ENCODE measurements at regions not wholly inside any gene's neighbourhood (a gene's known extent, or its start where the extent isn't known, plus 50 kb on each side); places are given as distances from the start of the nearest gene placed in this dataset.

DNA sequence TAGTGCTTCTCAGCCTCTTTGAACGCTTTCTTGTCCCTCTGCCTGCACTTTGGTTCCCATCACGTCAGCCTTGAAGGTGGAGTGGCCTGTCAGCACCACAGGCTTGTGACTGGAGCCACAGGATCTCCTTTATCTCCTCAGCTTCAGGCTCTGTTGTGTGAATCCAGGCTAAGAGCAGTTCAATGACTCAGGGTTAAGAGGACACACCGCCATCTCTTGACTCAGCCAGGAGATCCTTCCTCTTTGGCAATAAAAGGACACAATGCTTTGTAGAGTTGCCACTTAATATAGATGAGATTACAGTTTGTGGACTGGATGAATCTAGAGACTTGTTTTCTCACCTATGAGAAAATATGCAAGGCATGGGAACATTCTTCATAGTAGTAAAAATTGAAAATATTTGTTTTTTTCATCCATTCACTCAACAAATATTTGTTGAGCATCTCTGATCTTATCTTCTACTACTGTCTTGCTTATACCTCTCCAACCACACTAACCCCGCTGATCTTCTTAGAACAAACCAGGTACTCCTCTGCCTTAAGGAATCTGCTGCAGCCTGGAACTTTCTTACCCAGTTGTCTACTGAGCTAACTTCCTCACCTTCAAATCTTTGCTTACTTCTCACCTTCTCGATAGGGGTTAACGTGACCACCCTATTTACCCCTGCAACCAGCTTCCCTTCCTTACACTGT, 62.3 kb downstream of the UCHL1 start:
- no peak for DNase-seq (ENCODE audit: low read depth in 3 of 3, low spot score in 2 of 3)

DNA sequence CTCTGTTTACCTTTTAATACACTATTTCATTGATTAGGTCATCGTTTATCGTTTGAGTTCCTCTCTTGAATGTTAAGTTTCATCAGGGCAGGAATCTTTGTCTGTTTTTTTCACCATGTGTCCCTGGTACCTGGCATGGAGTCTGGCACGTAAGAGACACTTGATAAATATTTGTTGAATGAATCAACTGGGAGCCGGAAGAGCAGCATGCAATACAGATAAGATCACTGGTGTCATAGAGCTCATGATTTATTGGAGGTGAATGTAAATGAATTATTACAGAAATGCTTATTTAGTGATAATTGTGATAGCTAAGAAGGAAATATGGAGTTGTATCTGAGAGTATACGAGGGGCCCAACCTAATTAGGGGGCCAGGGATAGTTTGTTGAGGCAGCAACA, 62.8 kb downstream of the UCHL1 start:
- no peak for DNase-seq (ENCODE audit: low read depth in 3 of 3, low spot score in 2 of 3)

DNA sequence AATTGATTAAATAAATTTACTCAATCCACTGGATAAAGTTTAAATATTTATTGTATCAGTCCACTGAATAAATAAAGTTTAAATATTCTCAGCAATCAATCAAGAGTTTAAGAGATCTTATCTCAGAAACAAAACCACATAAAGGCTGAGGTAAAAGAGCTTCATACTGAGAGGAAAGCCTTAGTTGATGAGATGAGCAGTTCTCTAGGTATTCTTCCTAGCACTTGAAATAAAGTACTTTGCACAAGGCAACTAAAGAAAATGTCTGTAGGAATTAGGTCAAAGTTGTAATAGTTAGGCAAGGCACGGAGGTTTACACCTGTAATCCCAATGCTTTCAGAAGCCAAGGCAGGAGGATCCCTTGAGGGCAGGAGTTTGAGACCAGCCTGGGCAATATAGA, 63.5 kb downstream of the UCHL1 start:
- no peak for DNase-seq (ENCODE audit: low read depth in 3 of 3, low spot score in 2 of 3)

DNA sequence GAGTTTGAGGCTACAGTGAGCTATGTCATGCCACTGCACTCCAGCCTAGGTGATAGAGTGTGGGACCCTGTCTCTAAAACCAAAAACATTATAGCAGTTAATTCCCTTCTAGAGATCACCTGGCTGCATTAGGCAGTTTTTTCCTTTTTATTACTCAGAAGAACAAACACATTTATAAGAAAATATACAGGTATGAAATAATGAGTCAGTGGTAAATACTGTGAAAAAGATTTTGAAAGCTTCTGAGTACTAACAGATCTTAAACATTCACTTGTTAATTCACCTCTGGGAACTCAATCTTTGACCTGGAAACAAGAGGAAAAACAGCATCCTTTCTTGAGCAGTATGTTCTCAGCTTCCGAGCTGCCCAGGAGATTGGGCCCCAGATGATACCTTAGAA, 64.1 kb downstream of the UCHL1 start:
- no peak for DNase-seq (ENCODE audit: low read depth in 3 of 3, low spot score in 2 of 3)

DNA sequence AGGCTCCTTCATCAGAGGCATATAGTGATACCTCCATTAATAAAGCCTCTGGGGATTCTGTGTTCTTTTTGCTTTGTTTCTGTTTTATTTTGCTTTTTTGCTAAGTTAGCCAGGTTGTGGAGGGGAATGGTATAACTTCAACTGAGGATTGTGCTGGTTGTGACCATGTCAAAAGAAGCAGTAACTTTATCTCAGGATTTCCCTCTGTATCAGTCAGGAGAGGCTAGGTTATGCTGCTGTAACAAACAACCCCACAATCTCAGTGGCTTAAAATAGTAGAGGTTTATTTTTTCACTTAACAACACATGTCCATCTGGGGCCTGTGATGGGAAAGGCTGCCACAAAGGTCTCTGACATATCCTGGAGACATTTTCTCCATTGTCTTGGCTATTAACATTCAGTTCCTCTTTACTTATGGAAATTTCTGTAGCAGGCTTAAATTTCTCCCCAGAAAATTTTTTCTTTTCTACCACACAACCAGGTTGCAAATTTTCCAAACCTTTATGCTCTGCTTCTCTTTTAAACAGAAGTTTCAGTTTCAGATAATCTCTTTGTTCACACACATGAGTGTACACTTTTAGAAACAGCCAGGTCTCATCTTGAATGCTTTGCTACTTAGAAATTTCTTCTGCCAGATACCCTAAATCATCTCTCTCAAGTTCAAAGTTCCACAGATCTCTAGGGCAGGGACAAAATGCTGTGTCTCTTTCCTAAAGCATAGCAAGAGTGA, 64.7 kb downstream of the UCHL1 start:
- no peak for DNase-seq (ENCODE audit: low read depth in 3 of 3, low spot score in 2 of 3)

DNA sequence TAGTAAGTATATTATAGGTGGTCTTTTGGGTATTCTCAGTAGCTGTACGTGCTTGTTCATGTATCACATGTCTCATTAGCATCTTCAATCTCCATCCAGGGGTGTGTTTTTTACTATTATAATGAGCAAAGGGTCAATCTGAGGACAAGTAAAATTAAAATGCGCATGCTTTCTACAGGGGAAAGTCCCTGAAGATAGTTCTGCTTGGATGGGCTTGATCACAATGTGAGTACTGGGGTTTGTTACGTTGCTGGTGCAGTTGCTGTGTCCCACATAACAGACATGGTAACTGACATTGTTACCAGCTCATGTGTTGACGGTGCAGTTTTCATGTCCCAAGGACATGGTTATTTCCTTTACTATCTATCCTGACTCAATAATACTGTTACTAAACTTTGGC, 65.9 kb downstream of the UCHL1 start:
- DNase-seq (ENCODE audit: low read depth in 3 of 3, low spot score in 2 of 3): no peak

DNA sequence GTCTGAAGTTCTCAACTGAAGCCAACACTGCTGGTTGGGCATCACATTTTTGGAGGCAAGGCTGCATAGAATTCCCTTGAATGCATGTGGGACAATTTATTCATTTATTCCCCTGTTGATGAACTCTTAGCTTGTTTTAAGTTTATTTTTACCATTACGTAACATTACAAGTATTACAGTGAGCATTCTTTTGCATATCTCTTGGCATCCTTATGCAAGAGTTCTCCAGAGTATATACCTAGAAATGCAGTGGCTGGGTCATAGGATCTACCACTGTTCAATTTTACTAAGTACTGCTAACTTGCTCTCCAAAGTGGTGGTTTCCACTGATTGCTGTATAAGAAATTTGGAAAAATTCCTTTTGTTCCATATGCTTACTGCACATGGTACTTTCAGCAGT, 66.5 kb downstream of the UCHL1 start:
- no peak for DNase-seq (ENCODE audit: low read depth in 3 of 3, low spot score in 2 of 3)

DNA sequence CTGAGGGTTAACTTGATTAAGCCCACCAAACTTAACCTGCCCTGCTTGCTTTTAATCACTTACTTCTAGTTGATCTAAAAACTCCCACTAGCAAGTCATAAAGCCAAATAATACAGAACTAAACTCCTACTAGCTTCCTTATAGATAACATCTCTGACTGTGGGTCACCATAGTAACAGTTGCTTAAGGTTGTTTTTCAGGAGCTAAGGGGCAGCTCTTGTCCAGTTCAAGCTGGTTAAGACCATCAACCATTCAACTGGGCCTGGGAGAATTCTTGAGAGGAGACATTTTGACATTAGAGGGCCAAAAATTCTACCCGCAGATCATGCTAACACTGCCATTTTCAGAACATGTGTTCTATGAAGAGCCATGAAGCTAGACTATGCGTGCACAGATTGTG, 67.0 kb downstream of the UCHL1 start:
- no peak for DNase-seq (ENCODE audit: low read depth in 3 of 3, low spot score in 2 of 3)

DNA sequence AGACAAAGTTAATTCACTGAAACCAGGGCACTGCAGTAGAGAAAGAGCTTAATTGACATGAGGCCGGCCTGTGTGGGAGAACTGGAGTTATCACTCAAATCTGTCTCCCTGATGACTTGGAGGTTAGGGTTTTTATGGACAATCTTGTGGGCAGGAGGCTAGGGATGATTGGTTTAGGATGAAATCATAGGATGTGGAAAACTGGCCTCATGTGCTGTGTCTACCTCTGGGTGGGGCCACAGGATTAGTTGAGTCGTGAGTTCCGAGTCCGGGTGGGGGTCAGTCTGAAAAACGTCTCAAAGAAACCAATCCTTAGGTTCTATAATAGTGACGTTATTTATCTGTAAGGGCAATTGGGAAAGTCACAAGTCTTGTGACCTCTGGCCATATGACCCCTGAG, 68.1 kb downstream of the UCHL1 start:
- no peak for DNase-seq (ENCODE audit: low read depth in 3 of 3, low spot score in 2 of 3)

DNA sequence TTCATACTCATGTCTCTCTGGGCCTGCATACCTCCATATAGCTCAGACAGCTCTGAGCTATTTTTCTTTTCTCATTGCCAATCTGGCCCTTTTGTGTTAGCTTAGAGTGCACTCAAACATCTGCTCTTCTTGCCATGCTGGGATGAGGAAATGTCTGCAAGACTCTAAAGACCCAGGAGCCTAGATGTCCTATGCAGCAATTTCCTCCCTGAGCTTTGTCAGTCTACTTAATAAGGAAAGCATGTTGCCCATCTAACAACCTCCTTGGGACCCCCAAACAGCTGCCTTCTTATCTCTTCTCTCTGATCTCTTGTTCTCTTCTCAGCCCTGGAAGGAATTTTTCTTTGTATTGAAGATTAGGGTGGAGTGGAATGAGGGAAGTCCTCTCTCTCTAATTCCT, 69.2 kb downstream of the UCHL1 start:
- no peak for DNase-seq (ENCODE audit: low read depth in 3 of 3, low spot score in 2 of 3)

DNA sequence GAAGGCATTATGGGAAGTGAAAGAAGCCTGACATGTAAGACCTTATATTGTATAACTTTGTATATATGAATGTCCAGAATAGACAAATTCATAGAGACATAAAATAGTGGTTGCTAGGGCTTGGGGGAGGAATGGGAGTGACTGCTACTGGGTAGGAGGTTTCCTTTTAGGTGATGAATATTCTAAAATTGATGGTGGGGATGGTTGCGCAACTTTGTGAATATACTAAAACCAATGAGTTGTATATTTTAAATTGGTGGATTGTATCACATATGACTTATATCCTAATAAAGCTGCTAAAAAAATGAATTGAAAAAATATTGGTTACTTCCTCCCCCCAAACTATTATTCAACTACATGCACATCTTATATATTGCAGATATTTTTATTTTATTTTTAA, 70.0 kb downstream of the UCHL1 start:
- no peak for DNase-seq (ENCODE audit: low read depth in 3 of 3, low spot score in 2 of 3)

DNA sequence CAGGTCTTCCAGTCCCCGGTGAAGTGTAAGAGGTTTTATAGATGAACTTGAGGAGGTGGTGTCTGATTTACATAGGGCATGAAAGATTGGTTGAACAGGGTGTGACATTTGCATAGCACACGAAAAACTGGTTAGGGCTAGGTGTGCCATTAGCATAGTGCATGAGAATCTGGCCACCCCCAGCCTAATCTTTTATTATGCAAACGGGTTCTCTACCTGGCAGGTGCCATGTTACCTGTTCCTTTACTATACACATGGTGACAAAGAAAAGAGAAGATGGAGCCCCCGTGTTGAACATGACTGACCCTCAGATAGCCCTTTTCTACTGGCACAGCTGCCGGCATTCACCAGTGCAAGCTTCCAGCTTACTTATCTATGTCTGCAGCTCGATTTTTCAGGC, 71.0 kb downstream of the UCHL1 start:
- no peak for DNase-seq (ENCODE audit: low read depth in 3 of 3, low spot score in 2 of 3)

DNA sequence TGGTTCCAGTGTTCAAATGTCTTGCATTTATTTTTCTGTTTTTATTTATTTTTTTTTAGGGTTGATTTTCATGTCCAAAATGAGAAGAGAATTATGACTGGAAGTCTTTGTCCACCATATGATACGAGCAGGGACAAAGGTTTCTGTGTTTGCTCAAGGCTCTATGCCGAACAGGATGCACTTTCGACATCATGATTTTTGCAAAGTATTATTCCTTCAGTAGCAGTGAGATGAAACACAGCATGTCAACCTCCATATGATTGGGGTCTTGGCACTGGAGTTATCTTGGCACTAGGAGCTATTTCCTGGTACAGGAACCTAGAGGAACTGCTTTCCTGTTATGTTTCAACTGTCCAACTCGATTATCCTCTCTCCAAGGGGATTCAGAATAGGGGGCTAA, 72.6 kb downstream of the UCHL1 start:
- no peak for DNase-seq (ENCODE audit: low read depth in 3 of 3, low spot score in 2 of 3)

DNA sequence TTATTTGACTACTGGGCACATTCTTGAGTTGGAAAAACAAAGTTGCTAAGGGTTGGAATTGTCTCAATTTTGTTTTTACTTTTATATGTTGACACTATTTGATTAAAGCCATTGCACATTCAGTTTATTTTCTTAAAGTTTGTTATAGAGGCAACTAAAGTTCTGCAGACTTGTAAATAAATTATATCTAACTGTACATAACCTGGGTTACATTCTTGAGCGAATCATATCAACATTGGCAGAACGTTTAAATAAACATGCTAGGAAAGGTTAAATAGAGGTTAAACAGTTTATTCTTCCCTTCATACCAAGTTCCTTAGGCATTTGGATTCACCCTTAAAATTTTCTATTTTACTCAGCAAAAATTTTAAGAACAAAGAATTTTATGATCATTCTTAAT, 74.5 kb downstream of the UCHL1 start:
- no peak for DNase-seq (ENCODE audit: low read depth in 3 of 3, low spot score in 2 of 3)

DNA sequence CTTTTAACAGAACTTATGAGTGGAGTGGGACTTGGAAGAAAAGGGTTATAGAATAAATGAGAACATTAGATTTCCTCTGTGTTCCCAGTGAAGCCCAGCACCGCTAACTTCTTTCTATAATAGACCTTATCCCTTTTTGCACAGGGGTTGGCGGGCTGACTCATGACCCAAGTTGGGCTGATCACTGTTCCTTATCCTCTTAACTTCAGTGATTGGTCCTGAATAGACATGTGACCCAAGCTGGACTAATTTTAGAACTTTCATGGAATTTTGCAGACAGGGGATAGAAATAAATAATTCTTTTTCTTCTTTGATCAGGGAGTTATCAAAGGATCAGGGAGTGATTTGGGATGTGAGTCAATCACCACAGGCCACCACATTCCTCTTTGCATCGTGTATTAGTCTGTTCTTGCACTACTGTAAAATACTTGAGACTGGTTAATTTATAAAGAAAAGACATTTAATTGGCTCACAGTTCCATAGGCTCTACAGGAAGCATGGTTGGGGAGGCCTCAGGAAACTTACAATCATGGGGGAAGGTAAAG, 75.9 kb downstream of the UCHL1 start:
- no peak for DNase-seq (ENCODE audit: low read depth in 3 of 3, low spot score in 2 of 3)

DNA sequence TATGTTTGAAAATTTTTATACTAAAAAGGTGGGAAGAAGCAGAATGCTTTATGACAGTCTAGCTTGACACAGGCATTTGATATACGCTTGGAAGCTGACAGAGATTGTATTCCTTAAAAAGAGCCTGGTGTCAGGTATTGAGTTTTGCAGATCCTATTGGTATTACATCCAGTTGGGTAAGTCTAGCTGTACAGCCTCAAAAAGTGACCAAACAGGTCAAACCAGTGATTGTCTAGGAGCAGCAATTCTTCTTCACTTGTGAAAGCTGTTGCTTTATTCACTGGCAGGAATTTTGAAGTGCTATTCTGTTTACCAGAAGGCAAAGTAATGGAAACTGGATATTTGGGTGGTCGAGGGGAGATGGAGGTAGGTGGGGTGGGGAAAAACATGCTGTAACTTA, 77.5 kb downstream of the UCHL1 start:
- DNase-seq (ENCODE audit: low read depth in 3 of 3, low spot score in 2 of 3): no peak

DNA sequence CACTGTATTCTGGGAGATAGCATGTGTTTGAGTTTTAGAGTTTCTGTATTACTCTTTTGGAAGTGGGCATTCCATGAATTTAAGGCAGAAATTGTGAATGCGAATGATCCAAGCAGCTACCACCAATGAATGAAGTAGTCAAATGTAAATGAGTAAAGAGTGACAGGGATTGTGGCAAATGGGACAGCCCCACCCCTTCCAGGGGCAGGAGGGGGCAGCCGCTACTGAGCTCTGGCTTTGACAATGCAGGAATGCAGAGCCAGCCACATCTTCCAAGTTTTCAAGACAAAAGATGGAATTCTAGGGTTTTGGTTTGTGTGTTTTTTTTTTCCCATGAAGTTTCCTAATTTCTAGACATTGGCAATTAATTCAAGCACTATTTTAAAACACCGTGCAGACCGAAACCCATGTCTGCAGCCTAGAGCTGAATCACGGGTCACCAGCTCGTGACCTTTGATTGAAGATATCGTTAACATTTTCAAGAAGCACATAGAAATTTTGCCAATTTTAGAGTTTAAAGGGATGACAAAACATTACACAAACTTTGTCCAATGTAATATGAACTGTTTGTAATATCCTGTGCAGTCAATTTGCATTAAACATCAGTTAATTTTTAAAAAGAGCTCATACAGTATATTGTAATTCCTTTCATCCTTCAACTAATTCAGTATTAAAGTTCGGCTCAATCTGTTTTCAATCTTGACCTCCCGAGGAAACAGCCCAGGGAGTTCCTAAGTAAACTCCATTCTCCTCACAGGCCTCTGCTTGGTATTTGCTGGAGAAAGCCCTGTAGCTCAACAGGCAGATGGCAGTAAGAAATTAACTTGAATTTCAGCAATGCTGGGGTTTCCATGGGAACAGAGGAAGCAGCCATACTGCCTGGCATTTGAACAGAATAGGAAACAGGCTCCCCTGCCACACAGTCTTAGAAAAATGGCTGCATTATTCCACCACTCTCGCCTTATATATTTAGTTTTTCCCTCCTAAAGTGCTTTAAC, 83.4 kb downstream of the UCHL1 start:
- peak in 1 of 3 donors; percentile 68 for DNase-seq (ENCODE audit: low read depth in 3 of 3, low spot score in 2 of 3)

DNA sequence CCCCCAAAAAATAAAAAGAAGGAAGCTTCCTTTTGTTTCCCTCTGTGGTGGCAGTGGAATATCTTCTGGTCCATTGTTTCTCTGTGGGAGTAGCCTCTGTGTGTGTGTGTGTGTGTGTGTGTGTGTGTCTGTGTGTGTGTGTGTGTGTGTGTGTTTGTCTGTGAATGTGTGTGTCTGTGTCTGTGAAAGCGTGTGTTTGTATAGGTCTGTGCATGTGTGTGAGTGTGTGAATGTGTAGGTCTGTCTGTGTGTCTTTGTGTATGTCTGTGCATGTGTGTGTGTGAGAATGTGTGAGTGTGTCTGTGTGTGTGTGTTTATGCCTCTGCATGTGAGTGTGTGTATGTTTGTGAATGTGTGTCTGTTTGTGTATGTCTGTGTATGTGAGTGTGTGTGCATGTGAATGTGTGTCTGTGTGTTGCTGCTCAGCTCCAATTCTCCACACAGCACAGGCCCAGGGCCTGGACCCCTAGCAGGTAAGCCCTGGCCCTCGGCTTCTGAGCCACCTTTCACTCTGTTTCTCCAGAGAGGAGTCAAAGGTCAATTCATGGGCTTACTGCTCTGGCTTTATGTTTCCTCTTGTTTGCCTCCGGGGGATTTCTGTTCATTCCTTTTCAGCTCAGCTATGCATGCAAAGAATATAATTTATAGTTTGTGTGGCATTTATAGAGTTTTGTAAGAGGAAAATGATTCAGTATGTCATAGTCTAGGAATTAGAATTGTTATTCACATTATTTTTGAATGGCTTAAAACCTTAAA, 89.8 kb downstream of the UCHL1 start:
- no peak for DNase-seq (ENCODE audit: low read depth in 3 of 3, low spot score in 2 of 3)

DNA sequence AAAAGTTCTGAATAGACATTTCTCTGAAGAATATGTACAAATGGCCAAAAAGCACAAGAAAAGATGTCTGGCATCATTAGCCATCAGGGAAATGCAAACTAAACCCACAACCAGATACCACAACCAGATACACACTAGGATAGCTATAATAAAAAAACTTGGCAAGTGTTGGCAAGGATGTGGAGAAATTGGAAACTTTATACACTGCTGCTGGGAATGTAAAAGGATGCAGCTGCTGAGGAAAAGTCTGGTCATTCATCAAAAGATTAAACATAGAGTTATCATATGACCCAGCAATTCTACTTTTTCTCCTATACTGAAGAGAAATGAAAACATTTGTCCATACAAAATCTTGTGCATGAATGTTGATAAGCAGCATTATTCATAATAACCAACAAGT, 92.3 kb downstream of the UCHL1 start:
- no peak for DNase-seq (ENCODE audit: low read depth in 3 of 3, low spot score in 2 of 3)

DNA sequence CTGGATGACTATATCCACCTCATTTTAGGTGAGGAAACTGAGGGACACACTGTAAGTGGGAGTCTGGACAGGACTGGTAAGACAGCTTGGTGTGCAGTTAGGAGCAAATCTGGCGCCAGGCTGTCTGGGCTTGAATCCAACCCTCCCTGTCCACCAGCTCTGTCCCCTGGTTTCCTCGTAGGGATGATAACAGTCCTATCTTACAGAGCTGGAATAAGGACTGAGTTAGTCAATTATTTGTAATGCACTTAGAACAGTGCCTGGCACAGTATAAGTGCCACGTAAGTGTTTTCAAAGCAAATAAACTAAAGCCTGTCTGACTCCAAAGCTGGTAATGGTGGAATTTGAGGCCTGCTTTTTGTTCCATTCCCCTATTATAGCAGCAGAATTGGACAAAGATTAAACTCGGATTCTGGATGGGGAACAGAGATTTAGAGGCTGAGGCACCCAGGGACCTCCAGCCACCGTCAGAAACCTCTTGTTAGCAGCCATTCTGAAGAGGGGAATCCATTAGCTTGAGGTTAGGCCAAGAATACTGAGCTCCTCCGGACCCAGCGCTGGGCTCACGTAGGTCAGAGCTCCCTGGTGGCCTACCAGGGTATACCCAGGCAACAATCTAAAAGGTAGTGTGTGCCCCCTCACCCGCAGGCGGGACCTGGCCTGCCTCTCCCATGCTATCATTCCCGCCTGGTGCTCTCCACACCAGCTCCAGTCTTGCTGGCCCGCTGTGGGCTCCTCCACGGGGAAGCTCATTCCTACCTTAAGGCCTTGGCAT, 102.1 kb downstream of the UCHL1 start:
- no peak for DNase-seq (ENCODE audit: low read depth in 3 of 3, low spot score in 2 of 3)

Measured in right renal cortex interstitium (tissue), 3 donors.